Ovary (tissue), 7 donors: ENCODE measurements at regions not wholly inside any gene's neighbourhood (a gene's known extent, or its start where the extent isn't known, plus 50 kb on each side); places are given as distances from the start of the nearest gene placed in this dataset.

Experiments used
- DNase-seq, 5 donors: peaks; one replicate each; pipeline ENCODE4 v3.0.0-alpha.2; 2019 to 2020
- H3K27ac ChIP-seq, 2 donors: fragments of 200-600 bp; one replicate each; pipeline versions ENCODE4 v1.5.1 to v1.8.0; 2019 to 2022
- H3K27me3 ChIP-seq: fragments of 200-600 bp; one replicate; pipeline ENCODE4 v1.8.0; 2022
- H3K36me3 ChIP-seq: fragments of 200-600 bp; sonication (generic); one replicate; pipeline ENCODE4 v1.5.1; 2019
- H3K4me1 ChIP-seq: one replicate; pipeline ENCODE4 v1.8.1; 2013; ENCODE audit warnings: mild to moderate bottlenecking, moderate library complexity; ENCODE audit not compliant: insufficient read depth
- H3K4me3 ChIP-seq: fragments of 200-600 bp; sonication (generic); one replicate; pipeline ENCODE4 v1.5.1; 2017
- H3K9me3 ChIP-seq, 2 donors: fragments of 200-600 bp in 1 of 2; sonication (generic) in 1 of 2; one replicate each; pipeline versions ENCODE4 v1.5.1 to v1.8.1; 2013 to 2019; ENCODE audit warnings: mild to moderate bottlenecking in 1 of 2, moderate library complexity in 1 of 2
- CTCF ChIP-seq, 3 donors: fragments of 450-650 bp in 2 of 3; fragments of 200-600 bp in 1 of 3; IDR thresholded peaks; one replicate each; pipeline versions ENCODE4 v1.5.1 to v1.8.0; 2016 to 2022; ENCODE audit warnings: antibody characterized with exemption in 3 of 3, mild to moderate bottlenecking in 1 of 3
- EP300 ChIP-seq: sonication (generic); formaldehyde crosslinking; IDR thresholded peaks from one replicate; pipeline ENCODE4 v1.6.1; 2017; ENCODE audit warnings: antibody characterized with exemption
- POLR2A ChIP-seq: fragments of 450-650 bp; IDR thresholded peaks from one replicate; pipeline ENCODE4 v1.6.1; 2017; ENCODE audit warnings: antibody characterized with exemption, mild to moderate bottlenecking, moderate library complexity
- WGBS, 3 donors: extraction: QIAGEN DNeasy Blood & Tissue Kit in 1 of 3; methylation state at CpG; one replicate each; pipeline versions ENCODE4 v1.1.5 to v1.1.7; 2013 to 2017; 5-methylcytosine and 5-hydroxymethylcytosine counted together
- intact Hi-C, 4 donors: fragments of 100-400 bp; cut with DNase I; formaldehyde crosslinking; loops; one replicate each; pipeline versions ENCODE4 v1.11.0 to v1.15.1; 2022 to 2023
- donor health status: DM: no; HTN: no; CAD: no; lungs with moderate emphysema.
- donor health status: DM: no; HTN: no; CAD: no.
- donor health status: Bipolar disorder and iron deficiency.
- donor health status: DM: no; HTN: no; CAD: no.
- donor health status: DM: yes; HTN: yes; CAD: no.

DNA sequence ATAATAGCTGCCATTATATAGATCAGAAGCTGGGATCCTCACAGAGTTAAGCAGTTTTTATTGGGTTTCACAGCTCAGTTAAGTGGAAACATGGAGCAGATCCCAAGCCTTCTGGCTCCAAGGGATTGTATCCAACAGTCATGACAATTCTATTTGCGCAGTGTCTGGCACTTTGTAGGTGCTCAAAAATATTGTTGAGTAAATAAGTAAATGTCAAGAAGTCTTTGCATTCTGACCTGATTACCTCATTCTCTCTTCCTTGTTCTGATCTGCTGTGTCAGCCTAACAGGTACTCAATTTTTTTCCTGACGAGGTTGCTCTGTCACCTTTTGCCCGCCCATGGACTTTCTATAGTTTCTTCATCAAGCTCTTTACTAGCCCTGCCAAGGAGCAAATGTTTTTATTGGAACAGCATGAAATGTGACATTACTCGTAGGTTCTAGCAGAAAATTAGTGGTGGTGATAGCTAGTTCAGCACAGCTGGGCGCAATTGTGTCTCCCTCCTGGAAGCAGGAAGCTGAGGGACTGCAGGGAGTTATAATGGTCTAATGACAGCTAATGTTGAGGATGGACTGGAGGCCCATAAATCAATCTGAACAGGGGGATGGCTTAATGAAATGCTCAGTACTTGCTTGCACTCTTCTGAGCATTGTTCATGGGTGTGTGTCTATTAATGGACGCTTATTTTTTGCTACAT is 680.2 kb downstream of the CCSER2 start:
- no peak for DNase-seq
- no peaks in the 10 kb centered on the region for H3K4me1 ChIP-seq
- WGBS, 3 donors = 57 to 74% (median 69%) methylated on average over 6 of the region's 6 CpGs
- intact Hi-C loops = no loop called here
- no peaks in the 10 kb centered on the region for H3K9me3 ChIP-seq
- no peaks in the 10 kb centered on the region for H3K36me3 ChIP-seq
- H3K4me3 ChIP-seq = no peak overlapping the region
- no peak overlapping the region for H3K27ac ChIP-seq
- H3K27me3 ChIP-seq = no peaks in the 10 kb centered on the region
- TF ChIP-seq CTCF (IDR thresholded peaks at IDR 0.05) (no peak), POLR2A (no peak), EP300 (no peak)

DNA sequence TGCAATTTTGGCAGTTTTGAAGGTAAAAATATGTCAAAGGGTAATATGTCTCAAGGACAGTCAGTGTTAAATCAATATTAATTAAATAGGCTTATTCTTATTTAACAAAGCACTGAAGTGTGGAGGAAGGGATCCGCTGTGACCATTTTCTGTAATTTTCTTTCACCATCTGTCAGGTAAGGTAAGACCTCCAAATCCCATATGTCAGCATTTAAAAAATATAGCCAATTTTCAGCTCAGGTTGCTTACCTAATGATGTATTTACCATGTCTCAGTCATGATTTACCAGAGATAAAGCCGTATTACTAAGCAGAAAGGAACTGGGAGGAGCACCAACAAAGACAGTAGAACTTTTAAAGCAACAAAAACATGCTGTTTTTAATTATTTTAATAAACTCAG is 683.9 kb downstream of the CCSER2 start:
- Histone ChIP-seq H3K9me3 (no peaks in the 10 kb centered on the region), H3K4me1 (no peaks in the 10 kb centered on the region), H3K4me3 (no peak overlapping the region), H3K36me3 (no peaks in the 10 kb centered on the region), H3K27me3 (no peaks in the 10 kb centered on the region), H3K27ac (no peak overlapping the region)
- 65 to 74% (median 67%) methylated on average over 2 of the region's 2 CpGs for WGBS, 3 donors
- intact Hi-C loops = no loop called here
- no peak for TF ChIP-seq CTCF (IDR thresholded peaks at IDR 0.05)
- no peak for TF ChIP-seq EP300
- TF ChIP-seq POLR2A = no peak
- DNase-seq = no peak

DNA sequence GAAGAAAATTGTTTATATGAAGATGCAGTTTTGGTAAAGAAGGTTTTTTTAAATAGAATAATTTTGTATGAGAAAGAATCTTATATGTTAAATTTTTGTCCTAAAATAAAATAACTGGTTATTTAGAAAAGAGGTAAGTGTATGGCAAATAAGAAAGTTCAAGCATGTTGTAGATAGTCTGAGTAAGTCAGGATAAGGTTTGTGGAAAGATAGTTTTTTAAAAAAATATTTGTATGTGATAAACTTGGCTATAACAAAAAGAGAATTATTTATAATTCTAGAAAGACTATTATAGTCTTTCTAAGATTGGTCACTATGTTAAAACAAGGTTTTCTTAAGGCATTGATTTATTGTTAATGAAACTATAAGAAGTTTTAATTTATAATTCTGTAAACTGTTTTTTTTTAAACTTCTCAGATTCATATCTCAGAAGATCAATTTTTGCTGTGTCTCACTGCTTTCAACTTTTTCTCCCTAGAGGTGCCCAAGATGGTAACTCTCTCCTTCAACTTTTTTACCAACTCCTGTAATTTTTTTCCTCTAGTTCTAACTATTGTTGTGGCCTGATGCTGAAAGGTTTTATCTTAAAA is 698.6 kb downstream of the CCSER2 start:
- H3K4me1 ChIP-seq = no peaks in the 10 kb centered on the region
- no peak overlapping the region for H3K27ac ChIP-seq
- no peak for TF ChIP-seq CTCF (IDR thresholded peaks at IDR 0.05)
- no peak for TF ChIP-seq POLR2A
- TF ChIP-seq EP300 = no peak
- H3K9me3 ChIP-seq = no peaks in the 10 kb centered on the region
- no peaks in the 10 kb centered on the region for H3K27me3 ChIP-seq
- no peaks in the 10 kb centered on the region for H3K36me3 ChIP-seq
- no peak for DNase-seq
- no peak overlapping the region for H3K4me3 ChIP-seq
- intact Hi-C loops = no loop called here

- Histone ChIP-seq H3K9me3 (no peaks in the 10 kb centered on the region), H3K4me3 (no peak overlapping the region), H3K36me3 (no peaks in the 10 kb centered on the region), H3K27me3 (no peaks in the 10 kb centered on the region), H3K4me1 (no peaks in the 10 kb centered on the region), H3K27ac (no peak overlapping the region)
- no peak for DNase-seq
- WGBS, 3 donors = 59 to 65% (median 63%) methylated on average over 1 of the region's 1 CpG
- intact Hi-C loops = no loop called here
- TF ChIP-seq CTCF (IDR thresholded peaks at IDR 0.05) (no peak), EP300 (no peak), POLR2A (no peak)
Observed at GRCh38 chr10:85032981-85033380, 704.6 kb downstream of the CCSER2 start.
